ENCODE measurements at regions not wholly inside any gene's neighbourhood (a gene's known extent, or its start where the extent isn't known, plus 50 kb on each side); places are given as distances from the start of the nearest gene placed in this dataset.
A peak's percentile ranks its signal among the peaks of the same experiment; 100 is the strongest.

DNA sequence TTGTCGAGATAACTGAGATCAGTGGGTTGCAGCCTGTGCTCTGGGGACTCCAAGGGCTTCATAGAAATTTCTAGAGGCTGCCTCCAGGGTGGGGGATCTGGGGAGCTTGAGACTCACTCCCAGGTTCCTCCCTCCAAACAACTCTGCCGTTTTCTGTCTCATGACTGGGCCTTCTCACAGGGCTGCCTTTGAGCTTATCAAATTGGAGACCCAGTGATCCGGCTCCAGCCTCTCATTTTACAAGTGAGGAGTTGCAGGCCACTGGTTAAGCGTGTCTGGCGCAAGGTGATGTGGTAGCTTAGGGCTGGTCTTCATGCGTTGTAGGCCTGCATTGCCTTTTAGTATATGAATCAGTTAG lies 85.8 kb downstream of the SLC25A47 start:
- Mint-ChIP-seq H3K4me3 (no peak overlapping the region), H3K27me3 (ENCODE audit: low read depth) (no peaks in the 10 kb centered on the region), H3K27ac (no peak overlapping the region)

DNA sequence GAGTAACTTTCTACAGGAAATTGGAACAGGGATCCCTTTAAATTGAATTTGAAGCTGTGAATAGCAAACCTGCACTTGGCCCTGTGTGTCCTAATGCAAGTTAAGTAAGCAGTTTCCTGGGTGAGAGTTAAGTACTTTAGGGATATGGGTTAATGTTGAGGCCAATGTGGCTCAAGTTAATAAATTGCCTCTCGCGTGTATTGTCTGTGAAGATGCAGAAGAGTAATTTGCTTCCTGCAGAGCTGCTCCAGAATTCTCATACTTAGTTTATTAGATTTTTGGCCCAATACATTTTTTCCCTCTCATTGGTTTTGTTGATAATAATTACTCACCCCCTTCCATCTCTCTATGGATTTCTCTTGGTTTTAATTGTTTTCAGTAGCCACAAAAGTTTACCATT lies 86.5 kb downstream of the SLC25A47 start:
- TF ChIP-seq, protein P1, sequence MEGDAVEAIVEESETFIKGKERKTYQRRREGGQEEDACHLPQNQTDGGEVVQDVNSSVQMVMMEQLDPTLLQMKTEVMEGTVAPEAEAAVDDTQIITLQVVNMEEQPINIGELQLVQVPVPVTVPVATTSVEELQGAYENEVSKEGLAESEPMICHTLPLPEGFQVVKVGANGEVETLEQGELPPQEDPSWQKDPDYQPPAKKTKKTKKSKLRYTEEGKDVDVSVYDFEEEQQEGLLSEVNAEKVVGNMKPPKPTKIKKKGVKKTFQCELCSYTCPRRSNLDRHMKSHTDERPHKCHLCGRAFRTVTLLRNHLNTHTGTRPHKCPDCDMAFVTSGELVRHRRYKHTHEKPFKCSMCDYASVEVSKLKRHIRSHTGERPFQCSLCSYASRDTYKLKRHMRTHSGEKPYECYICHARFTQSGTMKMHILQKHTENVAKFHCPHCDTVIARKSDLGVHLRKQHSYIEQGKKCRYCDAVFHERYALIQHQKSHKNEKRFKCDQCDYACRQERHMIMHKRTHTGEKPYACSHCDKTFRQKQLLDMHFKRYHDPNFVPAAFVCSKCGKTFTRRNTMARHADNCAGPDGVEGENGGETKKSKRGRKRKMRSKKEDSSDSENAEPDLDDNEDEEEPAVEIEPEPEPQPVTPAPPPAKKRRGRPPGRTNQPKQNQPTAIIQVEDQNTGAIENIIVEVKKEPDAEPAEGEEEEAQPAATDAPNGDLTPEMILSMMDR (IDR thresholded peaks at IDR 0.05; ENCODE audit: unreplicated experiment in 3 of 3), result no peak
- Mint-ChIP-seq H3K9me3 (no peaks in the 10 kb centered on the region), H3K27ac (peak overlapping the region in 2 of 3 experiments; percentile 6 to 16), H3K36me3 (ENCODE audit: low read depth) (no peaks in the 10 kb centered on the region), H3K27me3 (ENCODE audit: low read depth) (no peaks in the 10 kb centered on the region), H3K4me1 (peaks cover 12% of the 10 kb centered on the region), H3K4me3 (no peak overlapping the region)

More for the DNA sequence above, 85.8 kb downstream of the SLC25A47 start:
- H3K9me3 Mint-ChIP-seq, result no peaks in the 10 kb centered on the region
- peaks cover 12% of the 10 kb centered on the region for H3K4me1 Mint-ChIP-seq
- TF ChIP-seq, protein P1 (IDR thresholded peaks at IDR 0.05; ENCODE audit: unreplicated experiment in 3 of 3), result no peak
- H3K36me3 Mint-ChIP-seq (ENCODE audit: low read depth), result no peaks in the 10 kb centered on the region

DNA sequence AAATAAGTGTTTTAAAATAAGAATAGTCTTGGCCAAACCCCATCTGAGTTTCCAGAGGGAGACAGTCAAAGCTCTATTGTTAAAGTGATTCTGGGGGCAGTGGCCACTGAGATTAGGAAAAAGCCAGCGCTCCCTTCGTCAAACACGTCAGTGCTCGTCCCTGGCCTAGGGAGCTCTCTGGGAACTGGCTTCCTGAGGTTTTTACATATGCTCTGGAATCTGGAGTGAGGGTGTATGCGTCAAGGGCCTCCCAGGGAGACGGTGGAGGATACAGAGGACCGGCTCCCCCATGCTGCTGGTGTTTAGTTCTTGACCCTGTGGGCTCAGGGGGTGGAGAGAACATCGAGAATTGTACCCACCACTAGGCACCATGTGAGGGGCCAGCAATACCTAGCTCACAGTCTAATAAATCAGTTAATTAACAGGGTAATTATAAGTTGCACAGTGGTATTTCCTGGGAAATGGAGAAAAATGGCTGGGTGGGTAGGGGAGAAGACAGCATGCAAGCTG lies 87.0 kb downstream of the SLC25A47 start:
- Mint-ChIP-seq H3K36me3 (ENCODE audit: low read depth) (no peaks in the 10 kb centered on the region), H3K4me1 (peaks cover 12% of the 10 kb centered on the region), H3K27ac (peak overlapping the region in 2 of 3 experiments; percentile 6 to 16), H3K27me3 (ENCODE audit: low read depth) (no peaks in the 10 kb centered on the region), H3K9me3 (no peaks in the 10 kb centered on the region), H3K4me3 (no peak overlapping the region)
- TF ChIP-seq, protein P1 (IDR thresholded peaks at IDR 0.05; ENCODE audit: unreplicated experiment in 3 of 3), result no peak

DNA sequence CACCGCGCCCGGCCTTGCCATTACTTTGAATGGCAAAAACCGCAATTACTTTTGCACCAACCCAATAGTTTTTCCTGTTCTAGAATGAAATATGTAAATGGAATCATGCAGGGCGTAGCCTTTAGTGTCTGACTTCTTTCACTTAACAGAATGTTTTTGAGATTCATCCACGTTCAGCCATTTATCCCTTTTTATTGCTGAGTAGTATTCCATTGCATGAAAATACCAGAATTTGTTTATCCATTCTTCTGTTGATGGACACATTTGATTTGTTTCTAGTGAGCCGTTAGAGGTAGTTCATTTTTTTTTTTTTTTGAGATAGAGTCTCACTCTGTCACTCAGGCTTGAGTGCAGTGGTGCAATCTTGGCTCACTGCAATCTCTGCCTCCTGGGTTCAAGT lies 90.6 kb downstream of the SLC25A47 start:
- H3K9me3 Mint-ChIP-seq, result no peaks in the 10 kb centered on the region
- no peak overlapping the region for H3K4me3 Mint-ChIP-seq
- H3K27me3 Mint-ChIP-seq (ENCODE audit: low read depth), result no peaks in the 10 kb centered on the region
- TF ChIP-seq, protein P1 (IDR thresholded peaks at IDR 0.05; ENCODE audit: unreplicated experiment in 3 of 3), result no peak
- H3K4me1 Mint-ChIP-seq, result peaks cover 16% of the 10 kb centered on the region
- no peaks in the 10 kb centered on the region for H3K36me3 Mint-ChIP-seq (ENCODE audit: low read depth)
- H3K27ac Mint-ChIP-seq, result no peak overlapping the region

DNA sequence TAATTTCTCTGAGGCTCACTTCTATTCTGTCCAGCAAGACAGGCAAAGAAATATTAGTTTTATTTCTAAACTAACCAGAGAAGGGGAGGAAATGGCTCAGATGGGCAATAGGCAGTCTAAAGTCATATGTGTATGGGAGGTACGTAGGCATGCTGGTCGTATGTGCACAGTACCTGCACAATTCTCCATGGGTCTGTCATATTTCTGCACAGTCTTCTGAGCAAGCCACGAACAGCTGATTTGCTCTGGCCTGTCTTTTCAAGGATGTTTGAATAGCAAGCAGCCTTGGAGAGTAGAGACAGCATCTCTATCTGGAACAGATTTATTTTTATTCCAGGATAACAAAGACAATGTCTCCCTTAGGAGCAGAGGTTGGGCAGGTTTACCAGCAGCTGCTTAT lies 92.1 kb downstream of the SLC25A47 start:
- no peaks in the 10 kb centered on the region for H3K27me3 Mint-ChIP-seq (ENCODE audit: low read depth)
- no peaks in the 10 kb centered on the region for H3K36me3 Mint-ChIP-seq (ENCODE audit: low read depth)
- no peak overlapping the region for H3K4me3 Mint-ChIP-seq
- no peak overlapping the region for H3K27ac Mint-ChIP-seq
- peaks cover 9% of the 10 kb centered on the region for H3K4me1 Mint-ChIP-seq
- no peaks in the 10 kb centered on the region for H3K9me3 Mint-ChIP-seq
- TF ChIP-seq, protein P1 (IDR thresholded peaks at IDR 0.05; ENCODE audit: unreplicated experiment in 3 of 3), result no peak

DNA sequence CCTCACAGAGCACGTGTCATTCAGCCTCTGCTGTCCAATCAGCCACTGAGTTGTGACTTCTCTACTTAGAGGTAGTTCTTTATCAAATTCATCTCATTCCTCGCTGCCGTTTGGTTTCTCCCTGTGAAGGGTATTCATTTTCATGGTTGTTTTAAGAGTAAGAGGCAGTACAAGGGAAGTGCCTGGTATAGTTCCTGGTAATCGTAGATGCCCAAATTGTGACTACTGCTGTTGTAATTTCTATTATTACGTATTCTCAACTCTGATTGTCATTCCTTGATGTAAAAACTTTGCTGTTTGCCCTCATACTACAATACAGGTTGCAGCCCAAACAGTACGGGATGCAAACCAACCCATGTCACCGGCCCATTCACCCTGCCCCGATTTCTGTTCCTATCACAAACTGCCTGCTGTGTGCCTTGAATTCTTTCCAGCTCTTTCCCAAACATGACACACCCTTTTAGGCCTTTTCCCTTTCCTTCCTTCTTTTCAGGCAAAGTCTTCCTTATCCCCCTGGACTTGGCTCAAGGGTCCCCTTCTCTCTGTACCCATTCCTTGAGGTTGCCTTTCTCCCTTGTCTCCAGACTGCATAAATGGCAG lies 93.0 kb downstream of the SLC25A47 start:
- TF ChIP-seq, protein P1 (IDR thresholded peaks at IDR 0.05; ENCODE audit: unreplicated experiment in 3 of 3), result no peak
- Mint-ChIP-seq H3K36me3 (ENCODE audit: low read depth) (no peaks in the 10 kb centered on the region), H3K4me3 (no peak overlapping the region), H3K4me1 (peaks cover 9% of the 10 kb centered on the region), H3K9me3 (no peaks in the 10 kb centered on the region), H3K27ac (no peak overlapping the region), H3K27me3 (ENCODE audit: low read depth) (no peaks in the 10 kb centered on the region)

Data from nephron (organoid).